Muscle of back (tissue), 3 donors: ENCODE measurements at regions not wholly inside any gene's neighbourhood (a gene's known extent, or its start where the extent isn't known, plus 50 kb on each side); places are given as distances from the start of the nearest gene placed in this dataset.
"Not testable (repeated sequence)": the region's sequence is repeated elsewhere in the genome, so short reads cannot be mapped to it uniquely, and the experiment has no call there.

ENCODE experiments used
- DNase-seq, 3 donors: peaks; one replicate each; pipeline versions ENCODE4 v3.0.0 to v3.0.0-alpha.2; 2013

- not testable (repeated sequence) for DNase-seq
These were observed 78.7 kb upstream of the DRD5 start for GRCh38 chr4:9702696-9703095.

DNA sequence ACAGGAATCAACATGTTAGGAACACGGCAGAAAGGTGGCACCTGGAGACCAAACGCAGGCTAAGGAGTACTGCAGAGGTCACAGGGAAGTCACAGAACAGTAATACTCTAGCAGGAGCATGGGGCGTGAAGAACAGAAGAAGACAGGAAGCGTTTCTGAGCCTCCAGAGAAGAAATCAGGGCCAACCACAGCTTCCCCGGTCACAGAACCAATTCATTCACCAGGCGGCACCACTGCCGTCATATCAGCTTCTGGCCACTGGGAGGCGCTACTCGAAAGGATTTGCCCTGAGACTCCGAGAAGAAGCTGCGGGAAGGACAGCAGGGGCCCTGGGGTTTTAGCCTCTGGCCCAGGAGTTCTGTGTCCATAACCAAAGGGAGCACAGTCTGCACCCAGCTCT lies 78.0 kb upstream of the DRD5 start:
- DNase-seq: peak in 1 of 3 donors; percentile 44

DNA sequence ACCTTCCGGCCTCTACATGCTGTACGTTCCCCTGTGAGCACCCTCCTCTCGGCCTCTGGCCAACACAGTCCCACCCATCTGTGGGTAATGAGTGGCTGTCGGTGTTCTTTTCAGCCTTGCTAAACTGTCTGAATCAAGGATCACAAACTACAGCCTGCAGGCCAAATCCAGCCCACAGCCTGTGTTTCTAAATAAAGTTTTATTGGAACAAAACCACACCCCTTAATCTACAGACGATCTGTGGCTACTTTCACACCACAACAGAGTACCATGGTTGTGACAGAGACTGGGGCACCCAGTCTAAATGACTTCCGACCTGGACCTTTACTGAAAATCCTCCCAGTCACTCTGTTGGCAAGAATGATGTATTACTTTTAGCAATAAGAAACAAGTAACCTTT lies 77.3 kb upstream of the DRD5 start:
- not testable (repeated sequence) for DNase-seq

DNA sequence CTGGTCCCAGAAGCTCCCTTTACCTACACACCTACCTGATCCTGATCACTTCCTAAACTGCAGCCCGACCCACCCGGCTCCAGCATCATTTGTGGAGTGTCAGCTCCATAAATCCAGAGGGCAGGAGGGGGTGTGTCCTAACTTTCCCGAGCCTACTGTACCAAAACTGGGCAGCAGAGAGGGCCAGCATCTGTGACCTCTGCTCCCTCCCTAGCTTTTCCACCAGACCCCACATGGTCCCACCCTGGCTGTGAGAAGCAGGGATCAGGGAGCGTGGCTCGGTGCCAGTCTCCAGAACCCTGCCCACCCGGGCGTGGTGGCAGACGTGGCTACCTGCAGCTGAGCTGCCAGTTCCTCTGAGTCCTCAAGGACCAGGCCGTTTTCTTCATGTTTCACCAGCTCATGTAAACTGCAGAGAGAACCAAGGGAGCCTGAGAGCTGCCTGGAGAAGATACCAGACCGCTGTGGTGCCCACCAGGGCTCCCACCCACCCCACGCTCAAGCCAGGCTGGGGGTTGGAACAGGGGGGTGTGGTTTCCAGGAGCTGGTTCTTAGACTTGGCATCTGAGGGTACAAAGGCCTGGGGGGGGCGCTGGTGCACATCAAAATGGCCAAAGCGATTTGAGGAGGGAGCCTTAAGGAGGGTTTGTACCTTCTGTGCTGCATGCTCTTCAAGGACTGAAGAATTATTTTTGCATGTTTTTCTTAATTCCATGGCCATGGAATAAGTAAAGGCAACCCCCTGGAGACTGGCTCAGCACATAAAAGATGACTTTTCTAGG lies 76.7 kb upstream of the DRD5 start:
- DNase-seq: no peak

DNA sequence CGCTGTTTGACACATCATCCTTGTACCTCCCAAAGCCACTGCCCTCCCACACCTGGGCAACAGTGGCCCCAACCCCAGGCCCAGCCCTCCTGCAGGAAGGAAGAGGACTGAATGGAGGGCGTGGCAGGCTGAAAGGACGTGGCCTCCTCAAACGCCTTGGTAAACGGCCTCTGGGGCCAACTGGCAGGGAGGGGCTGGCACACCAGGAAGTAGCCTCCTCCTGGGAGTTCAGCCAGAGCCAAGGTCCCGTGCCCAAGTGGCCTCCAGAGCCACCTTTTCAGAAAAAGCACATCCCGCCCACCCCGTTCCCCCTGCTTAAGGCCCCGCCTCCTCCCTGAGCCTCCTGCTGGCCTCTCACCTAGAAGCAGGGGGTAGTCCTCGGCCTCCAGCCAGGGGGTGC lies 74.2 kb upstream of the DRD5 start:
- DNase-seq: not testable (repeated sequence)

DNA sequence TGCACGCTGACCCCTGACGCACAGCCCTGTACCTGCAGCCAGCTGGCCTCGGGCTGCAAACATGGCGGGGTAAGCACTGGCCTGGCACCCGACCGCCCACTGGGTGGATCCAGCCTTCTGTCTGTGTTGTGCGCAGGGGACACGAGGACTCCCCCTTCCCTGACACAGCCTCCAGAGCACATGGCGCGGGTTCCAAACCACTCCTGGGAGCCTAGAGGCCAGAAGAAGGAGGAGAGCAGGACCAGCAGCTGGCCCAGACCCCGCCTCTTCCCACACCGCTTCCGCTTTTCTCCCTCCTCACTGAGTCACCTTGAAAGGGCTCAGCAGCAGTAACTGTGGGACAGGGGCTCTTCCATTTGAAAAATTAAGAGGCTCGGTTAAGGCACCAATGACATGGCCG lies 73.5 kb upstream of the DRD5 start:
- DNase-seq: not testable (repeated sequence)

DNA sequence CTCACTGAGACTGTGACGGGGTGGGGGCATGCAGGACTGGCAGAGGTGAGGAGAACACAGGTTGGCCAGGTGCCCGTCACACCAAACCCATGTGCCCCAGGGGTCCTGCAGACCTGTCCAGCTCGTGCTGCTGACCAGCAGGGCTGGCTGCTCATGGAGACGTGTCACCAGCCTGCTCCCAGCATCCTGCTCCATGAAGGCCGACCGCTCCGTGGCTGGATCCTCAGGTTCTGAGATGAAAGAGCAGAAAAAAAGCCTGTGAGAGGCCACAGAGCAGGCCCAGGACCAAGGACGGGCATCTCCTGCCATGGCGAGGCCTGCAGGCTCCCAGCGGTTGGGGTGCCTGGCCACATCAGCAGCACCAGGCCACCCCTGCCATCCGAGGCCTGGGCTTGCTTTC lies 71.7 kb upstream of the DRD5 start:
- DNase-seq: no peak

- DNase-seq: not testable (repeated sequence)
These were observed 66.2 kb upstream of the DRD5 start for GRCh38 chr4:9715271-9715670.

DNA sequence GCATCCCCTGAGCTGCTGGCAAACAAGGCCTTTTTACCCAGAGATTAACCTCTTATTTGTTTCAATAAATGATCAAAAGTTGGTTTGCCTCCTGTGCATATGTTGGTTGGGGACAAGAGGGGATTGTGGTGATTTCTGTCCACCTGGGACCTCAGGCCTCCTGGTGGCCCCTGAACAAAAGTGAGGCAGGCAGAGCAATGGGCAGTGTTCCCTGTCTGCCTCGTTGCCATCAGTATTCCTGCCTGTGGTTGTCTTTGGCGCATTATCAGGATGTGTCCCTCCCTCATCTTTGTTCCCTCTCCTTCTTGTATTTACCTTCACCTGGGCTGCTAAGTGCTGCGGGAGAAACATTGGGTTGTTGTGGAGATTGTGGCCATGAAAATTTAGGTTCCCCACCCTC lies 65.3 kb upstream of the DRD5 start:
- no peak for DNase-seq

DNA sequence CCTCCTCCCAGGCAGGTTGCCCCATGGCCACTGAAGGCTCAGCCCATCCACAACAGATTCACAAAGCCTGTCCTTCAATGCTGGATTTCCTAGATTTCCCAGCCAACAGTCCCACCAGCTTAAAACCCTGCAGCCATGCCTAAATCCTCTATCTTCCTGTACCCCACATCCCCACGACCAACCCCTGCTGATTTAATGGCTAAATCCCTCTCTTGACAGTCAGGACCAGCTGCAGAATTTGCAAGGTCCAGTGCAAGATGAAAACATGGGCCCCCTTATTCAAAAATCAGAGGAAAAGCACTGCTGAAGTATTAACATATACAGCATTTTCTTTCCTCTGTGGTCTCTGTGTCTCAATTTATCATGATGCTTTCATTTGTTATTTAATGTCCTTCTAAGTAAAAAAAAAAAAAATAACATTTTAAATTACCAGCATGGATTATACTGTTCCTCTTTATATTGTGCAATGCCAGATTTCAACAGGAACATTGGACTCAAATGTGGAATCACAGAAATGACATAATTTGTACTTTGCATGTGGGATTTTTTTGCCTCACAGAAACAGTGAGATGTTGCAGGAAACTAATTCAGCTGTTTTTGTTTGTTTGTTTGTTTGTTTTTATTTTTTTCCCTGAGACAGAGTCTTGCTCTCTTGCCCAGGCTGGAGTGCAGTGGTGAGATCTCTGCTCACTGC lies 63.0 kb upstream of the DRD5 start:
- DNase-seq: peak in 2 of 3 donors; percentile 18 to 31

DNA sequence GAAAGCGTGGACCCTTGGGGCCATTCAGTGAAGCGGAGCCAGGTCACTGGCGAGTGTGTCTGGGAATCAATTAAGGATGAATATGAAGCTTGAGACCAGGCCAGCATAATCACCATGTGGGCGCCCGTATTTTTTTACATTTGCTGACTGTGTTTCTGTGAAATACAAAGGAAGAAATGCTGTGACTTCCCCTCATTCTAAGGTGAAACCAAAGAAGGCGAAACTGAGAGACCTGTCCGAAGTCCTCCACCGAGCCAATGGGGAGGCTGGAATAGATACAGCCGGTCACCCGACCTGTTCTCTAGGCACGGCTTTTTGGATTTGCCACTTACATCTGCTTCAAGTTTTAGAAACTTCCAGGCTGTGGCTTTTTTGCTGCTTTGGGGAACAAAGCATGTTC lies 59.3 kb upstream of the DRD5 start:
- DNase-seq: not testable (repeated sequence)
